Keratinocyte (primary cell): ENCODE measurements at regions not wholly inside any gene's neighbourhood (a gene's known extent, or its start where the extent isn't known, plus 50 kb on each side); places are given as distances from the start of the nearest gene placed in this dataset.

Experiments used
- DNase-seq: peaks from one replicate; pipeline ENCODE4 v3.0.0-alpha.2; 2011; ENCODE audit warnings: low read depth, missing footprints, low spot score
- FAIRE-seq: peaks from 2 replicates; lab custom pipeline; 2011; peaks lifted over from hg19 to GRCh38; lab: Jason Lieb, UNC
- H2AFZ ChIP-seq: 2 replicates; pipeline ENCODE4 v1.6.0; 2012; ENCODE audit warnings: low read length, control low read depth, inconsistent platforms; ENCODE audit not compliant: control insufficient read depth
- H3K27ac ChIP-seq: 2 replicates; pipeline ENCODE4 v1.5.1; 2011; ENCODE audit warnings: low read length; ENCODE audit not compliant: control insufficient read depth, insufficient read depth
- H3K27me3 ChIP-seq: 3 replicates; pipeline ENCODE4 v1.6.0; 2011; ENCODE audit warnings: low read length; ENCODE audit not compliant: control insufficient read depth, insufficient read depth; ENCODE audit errors: extremely low read depth
- H3K36me3 ChIP-seq, 2 experiments: 2 replicates in 1 of 2; 3 replicates in 1 of 2; pipeline ENCODE4 v1.5.1; 2011; ENCODE audit warnings: low read length in 2 of 2, mild to moderate bottlenecking in 1 of 2; ENCODE audit not compliant: control insufficient read depth in 2 of 2, insufficient read depth in 2 of 2; ENCODE audit errors: extremely low read depth in 1 of 2
- H3K4me1 ChIP-seq: 3 replicates; pipeline ENCODE4 v1.5.1; 2011; ENCODE audit warnings: low read length; ENCODE audit not compliant: control insufficient read depth, insufficient read depth; ENCODE audit errors: extremely low read depth
- H3K4me2 ChIP-seq: 3 replicates; pipeline ENCODE4 v1.6.0; 2011; ENCODE audit warnings: low read depth, low read length; ENCODE audit not compliant: control insufficient read depth, insufficient read depth; ENCODE audit errors: extremely low read depth
- H3K4me3 ChIP-seq, 3 experiments: fragments of 200-600 bp in 1 of 3; sonication (generic) in 1 of 3; 2 replicates in 2 of 3; 3 replicates in 1 of 3; pipeline ENCODE4 v1.5.1; 2011 to 2016; ENCODE audit warnings: low read length in 3 of 3, mild to moderate bottlenecking in 3 of 3, control low read depth in 2 of 3, inconsistent platforms in 1 of 3, low read depth in 1 of 3, mixed read lengths in 1 of 3, mixed run types in 1 of 3, moderate library complexity in 1 of 3; ENCODE audit not compliant: control insufficient read depth in 2 of 3, insufficient read depth in 2 of 3; ENCODE audit errors: extremely low read depth in 1 of 3
- H3K79me2 ChIP-seq: 2 replicates; pipeline ENCODE4 v1.6.0; 2012; ENCODE audit warnings: low read length; ENCODE audit not compliant: control insufficient read depth, insufficient read depth
- H3K9ac ChIP-seq: 3 replicates; pipeline ENCODE4 v1.6.0; 2011; ENCODE audit warnings: low read length; ENCODE audit not compliant: control insufficient read depth, insufficient read depth; ENCODE audit errors: extremely low read depth
- H3K9me1 ChIP-seq: 3 replicates; pipeline ENCODE4 v1.6.0; 2011; ENCODE audit warnings: low read length; ENCODE audit not compliant: control insufficient read depth, insufficient read depth; ENCODE audit errors: extremely low read depth
- H3K9me3 ChIP-seq: 2 replicates; pipeline ENCODE4 v1.5.1; 2012; ENCODE audit warnings: low read depth, low read length; ENCODE audit not compliant: control insufficient read depth
- H4K20me1 ChIP-seq: 3 replicates; pipeline ENCODE4 v1.6.0; 2011; ENCODE audit warnings: low read length; ENCODE audit not compliant: control insufficient read depth, insufficient read depth; ENCODE audit errors: extremely low read depth
- EZH2 ChIP-seq: IDR thresholded peaks from one replicate; pipeline ENCODE4 v1.6.1; 2012; ENCODE audit warnings: inconsistent platforms, mild to moderate bottlenecking, low read length, moderate library complexity
- dilution Hi-C: fragments of 300-500 bp; cut with MboI; formaldehyde crosslinking; loops from one replicate; pipeline ENCODE4 v1.7.0; 2020; ENCODE audit warnings: low sequenced_read_pairs; ENCODE audit not compliant: extremely low pct_ligation_motif_present
- TF ChIP-seq, protein P1 (sequence below), 3 experiments: IDR thresholded peaks in 1 of 3; conservative IDR thresholded peaks in 1 of 3; optimal IDR thresholded peaks in 1 of 3; 2 replicates in 2 of 3; 3 replicates in 1 of 3; pipeline versions ENCODE3 to v1.5.1; 2011; ENCODE audit warnings: low read length in 3 of 3, mild to moderate bottlenecking in 3 of 3, moderate library complexity in 2 of 3, control low read depth in 1 of 3, inconsistent platforms in 1 of 3; ENCODE audit not compliant: insufficient read depth in 2 of 3; ENCODE audit errors: extremely low read depth in 1 of 3

DNA sequence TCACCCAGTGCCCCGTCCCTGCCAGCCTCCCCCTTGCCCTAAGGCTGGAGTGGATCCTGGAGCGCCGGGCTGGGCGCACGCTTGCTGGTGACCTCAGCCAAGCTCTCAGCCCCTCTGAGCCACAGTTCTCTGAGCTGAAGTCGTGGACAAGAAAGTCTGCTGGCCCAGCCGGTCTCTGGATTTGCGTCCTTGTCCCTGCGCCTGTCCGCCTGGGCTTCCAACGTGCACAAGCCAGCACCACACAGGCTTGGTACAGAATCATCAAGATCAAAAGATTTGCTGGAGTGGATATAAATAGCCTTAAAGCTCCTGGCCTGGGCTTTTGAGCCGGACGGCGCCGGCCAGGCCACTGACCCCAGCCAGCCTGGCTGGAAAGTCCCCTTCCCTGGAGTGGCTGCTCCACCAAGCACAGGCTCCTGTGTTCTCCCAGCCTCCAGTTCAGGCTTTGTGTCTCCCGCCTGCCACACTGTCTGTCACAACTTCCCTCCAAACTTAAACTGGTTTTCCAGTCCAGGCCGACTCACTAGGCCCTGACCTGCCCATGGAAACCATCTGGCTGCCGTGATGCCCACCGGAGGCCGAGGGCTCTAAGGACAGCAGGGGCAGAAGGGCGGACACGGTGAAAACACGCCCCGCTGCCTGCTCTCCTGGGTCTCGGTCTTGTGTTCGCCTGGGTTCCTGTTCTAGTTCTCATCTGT is 156.2 kb downstream of the NUP210 start:
- Histone ChIP-seq H3K4me2 (no peak overlapping the region), H3K9me1 (no peaks in the 10 kb centered on the region), H3K27me3 (peaks cover 6% of the 10 kb centered on the region), H2AFZ (no peak overlapping the region), H3K9me3 (no peaks in the 10 kb centered on the region), H3K9ac (no peak overlapping the region), H3K4me1 (no peaks in the 10 kb centered on the region), H3K79me2 (no peaks in the 10 kb centered on the region), H3K36me3 (no peaks in the 10 kb centered on the region), H3K4me3 (no peak overlapping the region), H3K27ac (no peak overlapping the region), H4K20me1 (no peaks in the 10 kb centered on the region)
- dilution Hi-C loops = no loop called here
- FAIRE-seq (no peak), DNase-seq (no peak)
- TF ChIP-seq, protein P1, sequence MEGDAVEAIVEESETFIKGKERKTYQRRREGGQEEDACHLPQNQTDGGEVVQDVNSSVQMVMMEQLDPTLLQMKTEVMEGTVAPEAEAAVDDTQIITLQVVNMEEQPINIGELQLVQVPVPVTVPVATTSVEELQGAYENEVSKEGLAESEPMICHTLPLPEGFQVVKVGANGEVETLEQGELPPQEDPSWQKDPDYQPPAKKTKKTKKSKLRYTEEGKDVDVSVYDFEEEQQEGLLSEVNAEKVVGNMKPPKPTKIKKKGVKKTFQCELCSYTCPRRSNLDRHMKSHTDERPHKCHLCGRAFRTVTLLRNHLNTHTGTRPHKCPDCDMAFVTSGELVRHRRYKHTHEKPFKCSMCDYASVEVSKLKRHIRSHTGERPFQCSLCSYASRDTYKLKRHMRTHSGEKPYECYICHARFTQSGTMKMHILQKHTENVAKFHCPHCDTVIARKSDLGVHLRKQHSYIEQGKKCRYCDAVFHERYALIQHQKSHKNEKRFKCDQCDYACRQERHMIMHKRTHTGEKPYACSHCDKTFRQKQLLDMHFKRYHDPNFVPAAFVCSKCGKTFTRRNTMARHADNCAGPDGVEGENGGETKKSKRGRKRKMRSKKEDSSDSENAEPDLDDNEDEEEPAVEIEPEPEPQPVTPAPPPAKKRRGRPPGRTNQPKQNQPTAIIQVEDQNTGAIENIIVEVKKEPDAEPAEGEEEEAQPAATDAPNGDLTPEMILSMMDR (optimal IDR thresholded peaks at IDR 0.05 in 1 of 3, IDR thresholded peaks at IDR 0.05 in 1 of 3, conservative IDR thresholded peaks at IDR 0.05 in 1 of 3; ENCODE audit: extremely low read depth in 1 of 3, insufficient read depth in 2 of 3, low read length in 3 of 3) = no peak
- no peak for TF ChIP-seq EZH2

DNA sequence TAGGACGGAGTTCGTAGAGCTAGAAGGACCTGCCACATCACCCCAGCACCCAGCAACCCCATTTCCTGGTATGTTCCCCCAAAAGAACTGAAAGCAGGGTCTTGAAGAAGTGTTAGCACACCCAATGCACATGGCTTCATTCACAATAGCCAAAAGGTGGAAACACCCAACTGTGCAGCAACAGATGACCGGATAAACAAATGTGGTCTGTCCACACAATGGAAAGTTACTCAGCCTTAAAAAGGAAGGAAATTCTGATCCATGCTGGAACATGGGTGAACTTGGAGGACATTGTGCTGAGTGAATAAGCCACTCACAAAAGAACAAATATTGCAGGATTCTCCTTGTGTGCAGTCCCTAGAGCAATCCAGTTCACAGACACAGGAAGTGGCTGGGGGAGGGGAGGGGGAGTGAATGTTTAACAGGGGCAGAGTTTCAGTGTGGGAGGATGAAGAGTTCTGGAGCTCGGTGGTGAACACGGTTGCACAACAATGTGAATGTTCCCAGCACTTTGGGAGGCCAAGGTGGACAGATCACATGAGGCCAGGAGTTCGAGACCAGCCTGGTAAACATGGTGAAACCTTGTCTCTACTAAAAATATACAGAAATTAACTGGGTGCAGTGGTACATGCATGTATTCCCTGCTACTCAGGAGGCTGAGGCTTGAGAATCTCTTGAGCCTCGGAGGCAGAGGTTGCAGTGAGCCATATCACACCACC is 157.5 kb downstream of the NUP210 start:
- Histone ChIP-seq H2AFZ (no peak overlapping the region), H3K9me3 (no peaks in the 10 kb centered on the region), H3K4me2 (no peak overlapping the region), H3K4me1 (no peaks in the 10 kb centered on the region), H4K20me1 (no peaks in the 10 kb centered on the region), H3K27ac (no peak overlapping the region), H3K4me3 (no peak overlapping the region), H3K9ac (no peak overlapping the region), H3K27me3 (peaks cover 3% of the 10 kb centered on the region), H3K9me1 (no peaks in the 10 kb centered on the region), H3K79me2 (no peaks in the 10 kb centered on the region), H3K36me3 (no peaks in the 10 kb centered on the region)
- FAIRE-seq (no peak), DNase-seq (no peak)
- dilution Hi-C loops = no loop called here
- TF ChIP-seq EZH2 = no peak
- TF ChIP-seq, protein P1 (optimal IDR thresholded peaks at IDR 0.05 in 1 of 3, IDR thresholded peaks at IDR 0.05 in 1 of 3, conservative IDR thresholded peaks at IDR 0.05 in 1 of 3; ENCODE audit: extremely low read depth in 1 of 3, insufficient read depth in 2 of 3, low read length in 3 of 3) = no peak
